Nephron progenitor cell (in vitro differentiated cells): ENCODE measurements at regions not wholly inside any gene's neighbourhood (a gene's known extent, or its start where the extent isn't known, plus 50 kb on each side); places are given as distances from the start of the nearest gene placed in this dataset.

ENCODE experiments used
- DNase-seq: peaks from one replicate; pipeline ENCODE4 v3.0.0; 2021
- H3K27ac Mint-ChIP-seq: 2 replicates; pipeline ENCODE4 v1.8.0; 2021; ENCODE audit warnings: mild to moderate bottlenecking, moderate library complexity, mixed read lengths
- H3K27me3 Mint-ChIP-seq: 2 replicates; pipeline ENCODE4 v1.8.0; 2021; ENCODE audit warnings: mild to moderate bottlenecking, low read depth, mixed read lengths; ENCODE audit not compliant: poor library complexity
- H3K36me3 Mint-ChIP-seq: 2 replicates; pipeline ENCODE4 v1.8.0; 2021; ENCODE audit warnings: low read depth, mixed read lengths
- H3K4me1 Mint-ChIP-seq: 2 replicates; pipeline ENCODE4 v1.8.0; 2021; ENCODE audit warnings: mixed read lengths
- H3K4me3 Mint-ChIP-seq: 2 replicates; pipeline ENCODE4 v1.8.0; 2021; ENCODE audit warnings: mild to moderate bottlenecking, moderate library complexity, mixed read lengths
- H3K9me3 Mint-ChIP-seq: 2 replicates; pipeline ENCODE4 v1.8.0; 2021; ENCODE audit warnings: mild to moderate bottlenecking, moderate library complexity, mixed read lengths
- CTCF ChIP-seq: fragments of 200-600 bp; sonication (generic); IDR thresholded peaks from 2 replicates; pipeline ENCODE4 v1.5.0; 2021; ENCODE audit warnings: antibody characterized with exemption

DNA sequence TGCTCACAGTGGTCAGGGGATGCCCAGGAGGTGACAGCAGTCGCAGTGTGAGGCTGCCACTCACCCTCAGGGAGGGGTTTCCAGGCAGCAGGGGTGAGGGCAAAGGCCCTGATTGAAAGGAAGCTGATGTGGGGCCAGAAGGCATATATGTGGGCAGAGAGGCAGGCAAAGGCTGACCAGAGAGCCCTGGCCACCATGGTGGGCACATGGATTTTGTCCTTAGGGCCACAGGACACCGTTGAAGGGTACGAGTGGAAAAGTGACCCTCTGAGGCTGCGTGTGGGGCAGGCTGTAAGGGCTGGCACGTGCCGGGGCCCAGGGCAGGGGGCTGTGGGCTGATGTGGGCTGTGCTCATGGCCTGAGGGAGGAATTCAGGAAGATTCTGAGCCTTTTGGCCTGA, 57.5 kb upstream of the ZNF32 start:
- peaks cover 3% of the 10 kb centered on the region for H3K27me3 Mint-ChIP-seq
- no peak for TF ChIP-seq CTCF
- H3K4me1 Mint-ChIP-seq, result peaks cover 24% of the 10 kb centered on the region
- no peak for DNase-seq
- H3K9me3 Mint-ChIP-seq, result peaks cover 4% of the 10 kb centered on the region
- H3K4me3 Mint-ChIP-seq, result no peak overlapping the region
- H3K36me3 Mint-ChIP-seq, result no peaks in the 10 kb centered on the region
- H3K27ac Mint-ChIP-seq, result peak overlapping the region; percentile 18

GRCh38 chr10:43703286-43703685, 54.6 kb upstream of the ZNF32 start:
- DNase-seq, result no peak
- peaks cover 4% of the 10 kb centered on the region for H3K9me3 Mint-ChIP-seq
- no peak for TF ChIP-seq CTCF
- peaks cover 3% of the 10 kb centered on the region for H3K27me3 Mint-ChIP-seq
- H3K27ac Mint-ChIP-seq, result no peak overlapping the region
- H3K4me3 Mint-ChIP-seq, result no peak overlapping the region
- H3K36me3 Mint-ChIP-seq, result no peaks in the 10 kb centered on the region
- H3K4me1 Mint-ChIP-seq, result peaks cover 30% of the 10 kb centered on the region

DNA sequence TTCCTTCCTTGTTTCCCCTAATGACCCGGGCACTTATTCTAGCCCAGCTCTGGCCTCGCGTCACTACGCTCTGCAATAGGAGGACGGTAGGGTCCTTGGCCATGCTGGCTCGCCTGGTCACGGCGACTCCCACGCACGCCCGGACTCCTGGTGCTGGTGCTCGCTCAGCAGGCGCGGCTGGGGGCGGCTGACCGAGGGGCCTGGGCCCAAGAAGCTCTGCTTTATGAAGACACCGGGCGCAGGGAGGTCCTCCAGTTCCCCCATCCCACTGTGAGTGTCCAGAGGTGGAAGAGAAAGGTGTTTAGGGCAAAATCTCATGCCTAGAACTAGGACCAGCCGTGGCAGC, 54.2 kb upstream of the ZNF32 start:
- Mint-ChIP-seq H3K4me3 (no peak overlapping the region), H3K36me3 (no peaks in the 10 kb centered on the region), H3K9me3 (peaks cover 4% of the 10 kb centered on the region), H3K4me1 (peaks cover 26% of the 10 kb centered on the region), H3K27ac (no peak overlapping the region), H3K27me3 (peaks cover 3% of the 10 kb centered on the region)
- DNase-seq, result no peak
- no peak for TF ChIP-seq CTCF

- no peak for DNase-seq
Observed at GRCh38 chr10:43702213-43702935, 53.7 kb upstream of the ZNF32 start.

DNA sequence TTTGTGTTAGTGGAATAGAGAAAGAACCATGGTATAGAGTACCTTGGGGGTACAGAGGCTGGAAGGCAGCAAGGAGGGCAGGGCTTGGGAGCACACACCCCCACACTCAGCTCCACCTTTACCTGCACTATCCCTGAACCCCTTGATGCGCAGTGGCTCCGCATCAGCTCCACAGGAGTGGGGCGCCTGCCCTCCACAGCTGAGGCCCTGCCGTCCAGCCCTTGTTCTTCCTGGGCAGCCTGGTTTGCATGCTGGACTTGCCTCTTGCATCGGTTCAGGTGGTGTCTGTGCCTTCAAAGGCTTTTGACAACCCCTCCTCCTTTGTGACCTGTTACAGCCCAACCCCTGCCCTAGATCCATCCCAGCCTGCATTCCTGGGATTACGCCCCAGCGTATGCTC, 52.6 kb upstream of the ZNF32 start:
- peaks cover 3% of the 10 kb centered on the region for H3K27me3 Mint-ChIP-seq
- no peaks in the 10 kb centered on the region for H3K9me3 Mint-ChIP-seq
- H3K4me3 Mint-ChIP-seq, result no peak overlapping the region
- H3K27ac Mint-ChIP-seq, result no peak overlapping the region
- TF ChIP-seq CTCF, result no peak
- H3K36me3 Mint-ChIP-seq, result no peaks in the 10 kb centered on the region
- DNase-seq, result no peak
- H3K4me1 Mint-ChIP-seq, result peaks cover 17% of the 10 kb centered on the region

More at GRCh38 chr10:43702213-43702935, 53.7 kb upstream of the ZNF32 start:
- Mint-ChIP-seq H3K4me3 (no peak overlapping the region), H3K4me1 (peaks cover 21% of the 10 kb centered on the region), H3K9me3 (peaks cover 2% of the 10 kb centered on the region), H3K27ac (no peak overlapping the region), H3K27me3 (peaks cover 3% of the 10 kb centered on the region), H3K36me3 (no peaks in the 10 kb centered on the region)
- no peak for TF ChIP-seq CTCF

DNA sequence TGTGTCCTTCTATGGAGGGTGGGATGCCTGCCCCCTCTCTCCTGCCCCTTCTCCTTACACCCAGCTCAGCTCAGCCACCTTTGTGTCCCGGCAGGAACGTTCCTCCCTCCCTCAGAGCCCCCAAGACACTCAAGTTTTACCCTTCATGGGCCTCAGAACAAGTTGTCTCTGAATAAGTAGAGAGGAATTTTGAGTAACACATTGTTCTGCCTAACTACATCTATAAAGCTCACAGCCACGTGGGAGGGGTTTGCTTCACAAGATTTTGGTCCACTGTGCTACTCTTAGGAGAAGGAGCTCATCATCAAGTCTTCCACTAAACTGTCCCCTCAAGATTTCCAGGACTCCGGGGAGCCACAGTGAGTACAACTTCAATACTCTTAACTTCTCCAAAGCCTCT, 51.6 kb upstream of the ZNF32 start:
- DNase-seq, result no peak

More for the DNA sequence above, 51.6 kb upstream of the ZNF32 start:
- Mint-ChIP-seq H3K36me3 (no peaks in the 10 kb centered on the region), H3K27me3 (peaks cover 3% of the 10 kb centered on the region), H3K4me1 (peaks cover 10% of the 10 kb centered on the region), H3K4me3 (no peak overlapping the region), H3K27ac (no peak overlapping the region), H3K9me3 (no peaks in the 10 kb centered on the region)
- TF ChIP-seq CTCF, result no peak
